ENCODE measurements at regions not wholly inside any gene's neighbourhood (a gene's known extent, or its start where the extent isn't known, plus 50 kb on each side); places are given as distances from the start of the nearest gene placed in this dataset.

GRCh38 chr7:52909131-52909530 is 126.3 kb upstream of the POM121L12 start:
- in situ Hi-C loops (cut with HindIII; ENCODE audit: low sequenced_read_pairs) = no loop called here
- DNase-seq (ENCODE audit: low spot score) = no peak

GRCh38 chr7:52897713-52898112 is 137.7 kb upstream of the POM121L12 start:
- in situ Hi-C loops (cut with HindIII; ENCODE audit: low sequenced_read_pairs) = no loop called here
- DNase-seq (ENCODE audit: low spot score) = no peak

GRCh38 chr7:52897288-52897687 is 138.1 kb upstream of the POM121L12 start:
- in situ Hi-C loops (cut with HindIII; ENCODE audit: low sequenced_read_pairs) = no loop called here
- DNase-seq (ENCODE audit: low spot score) = no peak

GRCh38 chr7:52877240-52877639 is 158.2 kb upstream of the POM121L12 start:
- no peak for DNase-seq (ENCODE audit: low spot score)
- in situ Hi-C loops (cut with HindIII; ENCODE audit: low sequenced_read_pairs) = no loop called here

GRCh38 chr7:52876402-52876801 is 159.0 kb upstream of the POM121L12 start:
- DNase-seq (ENCODE audit: low spot score) = no peak
- in situ Hi-C loops (cut with HindIII; ENCODE audit: low sequenced_read_pairs) = no loop called here

- DNase-seq (ENCODE audit: low spot score) = no peak
- in situ Hi-C loops (cut with HindIII; ENCODE audit: low sequenced_read_pairs) = no loop called here
Measured at GRCh38 chr7:52863652-52864051, 171.8 kb upstream of the POM121L12 start.

- in situ Hi-C loops (cut with HindIII; ENCODE audit: low sequenced_read_pairs) = no loop called here
- DNase-seq (ENCODE audit: low spot score) = no peak
Measured at GRCh38 chr7:52862321-52862720, 173.1 kb upstream of the POM121L12 start.

GRCh38 chr7:52857367-52857766 is 178.1 kb upstream of the POM121L12 start:
- DNase-seq (ENCODE audit: low spot score) = no peak
- in situ Hi-C loops (cut with HindIII; ENCODE audit: low sequenced_read_pairs) = no loop called here

- no peak for DNase-seq (ENCODE audit: low spot score)
- in situ Hi-C loops (cut with HindIII; ENCODE audit: low sequenced_read_pairs) = no loop called here
Measured at GRCh38 chr7:52854681-52855080, 180.8 kb upstream of the POM121L12 start.

- in situ Hi-C loops (cut with HindIII; ENCODE audit: low sequenced_read_pairs) = no loop called here
- no peak for DNase-seq (ENCODE audit: low spot score)
Measured at GRCh38 chr7:52851547-52851946, 183.9 kb upstream of the POM121L12 start.

- in situ Hi-C loops (cut with HindIII; ENCODE audit: low sequenced_read_pairs) = no loop called here
Measured at GRCh38 chr7:52843436-52843835, 192.0 kb upstream of the POM121L12 start.

GRCh38 chr7:52842202-52842900 is 193.1 kb upstream of the POM121L12 start:
- in situ Hi-C loops (cut with HindIII; ENCODE audit: low sequenced_read_pairs) = no loop called here

More at GRCh38 chr7:52843436-52843835, 192.0 kb upstream of the POM121L12 start:
- DNase-seq (ENCODE audit: low spot score) = no peak

GRCh38 chr7:52838981-52839411 is 196.4 kb upstream of the POM121L12 start:
- no peak for DNase-seq (ENCODE audit: low spot score)
- in situ Hi-C loops (cut with HindIII; ENCODE audit: low sequenced_read_pairs) = no loop called here

More at GRCh38 chr7:52842202-52842900, 193.1 kb upstream of the POM121L12 start:
- no peak for DNase-seq (ENCODE audit: low spot score)

- in situ Hi-C loops (cut with HindIII; ENCODE audit: low sequenced_read_pairs) = no loop called here
- no peak for DNase-seq (ENCODE audit: low spot score)
Measured at GRCh38 chr7:52831321-52831720, 204.1 kb upstream of the POM121L12 start.

- in situ Hi-C loops (cut with HindIII; ENCODE audit: low sequenced_read_pairs) = no loop called here
- DNase-seq (ENCODE audit: low spot score) = no peak
Measured at GRCh38 chr7:52830801-52831200, 204.6 kb upstream of the POM121L12 start.

- no peak for DNase-seq (ENCODE audit: low spot score)
- in situ Hi-C loops (cut with HindIII; ENCODE audit: low sequenced_read_pairs) = no loop called here
Measured at GRCh38 chr7:52826515-52827265, 208.7 kb upstream of the POM121L12 start.

- in situ Hi-C loops (cut with HindIII; ENCODE audit: low sequenced_read_pairs) = no loop called here
- DNase-seq (ENCODE audit: low spot score) = no peak
Measured at GRCh38 chr7:52825611-52826010, 209.8 kb upstream of the POM121L12 start.

- DNase-seq (ENCODE audit: low spot score) = no peak
- in situ Hi-C loops (cut with HindIII; ENCODE audit: low sequenced_read_pairs) = no loop called here
Measured at GRCh38 chr7:52811537-52811936, 223.9 kb upstream of the POM121L12 start.

- in situ Hi-C loops (cut with HindIII; ENCODE audit: low sequenced_read_pairs) = no loop called here
- DNase-seq (ENCODE audit: low spot score) = no peak
Measured at GRCh38 chr7:52799817-52800216, 235.6 kb upstream of the POM121L12 start.

GRCh38 chr7:52797801-52798200 is 237.6 kb upstream of the POM121L12 start:
- in situ Hi-C loops (cut with HindIII; ENCODE audit: low sequenced_read_pairs) = no loop called here

GRCh38 chr7:52794621-52795020 is 240.8 kb upstream of the POM121L12 start:
- in situ Hi-C loops (cut with HindIII; ENCODE audit: low sequenced_read_pairs) = no loop called here

More at GRCh38 chr7:52797801-52798200, 237.6 kb upstream of the POM121L12 start:
- no peak for DNase-seq (ENCODE audit: low spot score)

More at GRCh38 chr7:52794621-52795020, 240.8 kb upstream of the POM121L12 start:
- DNase-seq (ENCODE audit: low spot score) = no peak
